Liver (tissue), 8 donors: ENCODE measurements at regions not wholly inside any gene's neighbourhood (a gene's known extent, or its start where the extent isn't known, plus 50 kb on each side); places are given as distances from the start of the nearest gene placed in this dataset.

Experiments
- DNase-seq: peaks from one replicate; pipeline ENCODE4 v3.0.0-alpha.2; 2017; ENCODE audit warnings: low spot score
- H3K27ac ChIP-seq, 2 donors: one replicate each; pipeline ENCODE4 v1.7.0; 2013; ENCODE audit warnings: inconsistent platforms in 2 of 2, low read length in 2 of 2, control low read depth in 1 of 2, low read depth in 1 of 2, mild to moderate bottlenecking in 1 of 2
- H3K27me3 ChIP-seq, 4 donors: one replicate each; pipeline versions ENCODE4 v1.6.1 to v1.7.0; 2013; ENCODE audit warnings: low read length in 3 of 4, inconsistent platforms in 1 of 4, mild to moderate bottlenecking in 1 of 4, moderate library complexity in 1 of 4; ENCODE audit not compliant: control insufficient read depth in 4 of 4, insufficient read depth in 4 of 4
- H3K36me3 ChIP-seq, 4 donors: one replicate each; pipeline versions ENCODE4 v1.6.1 to v1.7.0; 2013; ENCODE audit warnings: low read length in 3 of 4, mild to moderate bottlenecking in 3 of 4, low read depth in 1 of 4, moderate library complexity in 1 of 4; ENCODE audit not compliant: control insufficient read depth in 4 of 4, insufficient read depth in 3 of 4
- H3K4me1 ChIP-seq, 4 donors: one replicate each; pipeline versions ENCODE4 v1.6.1 to v1.7.0; 2013; ENCODE audit warnings: low read length in 3 of 4, mild to moderate bottlenecking in 3 of 4, moderate library complexity in 1 of 4; ENCODE audit not compliant: control insufficient read depth in 4 of 4, insufficient read depth in 4 of 4
- H3K4me3 ChIP-seq, 3 donors: one replicate each; pipeline versions ENCODE4 v1.6.1 to v1.7.0; 2013; ENCODE audit warnings: low read length in 3 of 3, control low read depth in 1 of 3, low read depth in 1 of 3, mild to moderate bottlenecking in 1 of 3
- H3K9ac ChIP-seq, 2 donors: one replicate each; pipeline ENCODE4 v1.7.0; 2013; ENCODE audit warnings: low read length in 2 of 2, mild to moderate bottlenecking in 2 of 2, moderate library complexity in 2 of 2, control low read depth in 1 of 2, low read depth in 1 of 2
- H3K9me3 ChIP-seq, 4 donors: one replicate each; pipeline versions ENCODE4 v1.6.1 to v1.7.0; 2013; ENCODE audit warnings: low read length in 3 of 4; ENCODE audit not compliant: control insufficient read depth in 4 of 4
- CTCF ChIP-seq: fragments of 150-350 bp; IDR thresholded peaks from 2 replicates; pipeline ENCODE4 v1.5.1; 2017; ENCODE audit warnings: improper control_type of control experiment, low read depth, low read length; ENCODE audit not compliant: missing input control
- EGR1 ChIP-seq, 2 donors: IDR thresholded peaks; 2 replicates each; pipeline ENCODE4 v1.6.1; 2016 to 2018; ENCODE audit warnings: antibody characterized with exemption in 2 of 2, low read depth in 2 of 2
- FOXA2 ChIP-seq: IDR thresholded peaks from 2 replicates; pipeline ENCODE4 v1.6.1; 2016; ENCODE audit warnings: antibody characterized with exemption
- GABPA ChIP-seq, 2 donors: IDR thresholded peaks in 1 of 2; conservative IDR thresholded peaks in 1 of 2; 2 replicates each; pipeline ENCODE4 v1.6.1; 2016; ENCODE audit warnings: antibody characterized with exemption in 2 of 2, mild to moderate bottlenecking in 1 of 2, moderate library complexity in 1 of 2
- HNF4A ChIP-seq, 2 donors: conservative IDR thresholded peaks; 2 replicates each; pipeline ENCODE4 v1.6.1; 2016; ENCODE audit warnings: antibody characterized with exemption in 2 of 2, mild to moderate bottlenecking in 2 of 2
- HNF4G ChIP-seq: IDR thresholded peaks from 2 replicates; pipeline ENCODE4 v1.6.1; 2016; ENCODE audit warnings: antibody characterized with exemption
- JUND ChIP-seq, 2 donors: IDR thresholded peaks; 2 replicates each; pipeline ENCODE4 v1.6.1; 2016; ENCODE audit warnings: antibody characterized with exemption in 2 of 2
- NR2F2 ChIP-seq: IDR thresholded peaks from 2 replicates; pipeline ENCODE4 v1.6.1; 2016; ENCODE audit warnings: antibody characterized with exemption
- RAD21 ChIP-seq, 2 donors: IDR thresholded peaks; 2 replicates each; pipeline ENCODE4 v1.6.1; 2016; ENCODE audit warnings: antibody characterized with exemption in 2 of 2, mild to moderate bottlenecking in 2 of 2
- REST ChIP-seq: IDR thresholded peaks from 2 replicates; pipeline ENCODE4 v1.6.1; 2016; ENCODE audit warnings: antibody characterized with exemption, mild to moderate bottlenecking
- RXRA ChIP-seq, 2 donors: IDR thresholded peaks; 2 replicates each; pipeline ENCODE4 v1.6.1; 2017 to 2018; ENCODE audit warnings: antibody characterized with exemption in 2 of 2, mild to moderate bottlenecking in 1 of 2
- SP1 ChIP-seq: IDR thresholded peaks from 2 replicates; pipeline ENCODE4 v1.6.1; 2018; ENCODE audit warnings: antibody characterized with exemption, mild to moderate bottlenecking
- TAF1 ChIP-seq: conservative IDR thresholded peaks from 2 replicates; pipeline ENCODE4 v1.6.1; 2016; ENCODE audit warnings: antibody characterized with exemption, mild to moderate bottlenecking
- YY1 ChIP-seq: IDR thresholded peaks from 2 replicates; pipeline ENCODE4 v1.6.1; 2016; ENCODE audit warnings: antibody characterized with exemption, mild to moderate bottlenecking
- ZBTB33 ChIP-seq: IDR thresholded peaks from 2 replicates; pipeline ENCODE4 v1.6.1; 2016; ENCODE audit warnings: antibody characterized with exemption
- WGBS: extraction: QIAGEN DNeasy Blood & Tissue Kit; methylation state at CpG from one replicate; pipeline ENCODE4 v1.1.7; 2013; 5-methylcytosine and 5-hydroxymethylcytosine counted together
- TF ChIP-seq, protein P1 (sequence below): IDR thresholded peaks from 2 replicates; pipeline ENCODE4 v1.6.1; 2016; ENCODE audit warnings: antibody characterized with exemption
- TF ChIP-seq, protein P2 (sequence below): IDR thresholded peaks from 2 replicates; pipeline ENCODE4 v1.6.1; 2016; ENCODE audit warnings: antibody characterized with exemption
- donor health status: healthy.
- donor health status: healthy.
- donor health status: healthy.
- donor health status: healthy.
- donor health status: healthy.

- no peak overlapping the region for H3K27ac ChIP-seq
- no peaks in the 10 kb centered on the region for H3K9me3 ChIP-seq
- H3K27me3 ChIP-seq, result no peaks in the 10 kb centered on the region
- no peak overlapping the region for H3K9ac ChIP-seq
- TF ChIP-seq, protein P1, sequence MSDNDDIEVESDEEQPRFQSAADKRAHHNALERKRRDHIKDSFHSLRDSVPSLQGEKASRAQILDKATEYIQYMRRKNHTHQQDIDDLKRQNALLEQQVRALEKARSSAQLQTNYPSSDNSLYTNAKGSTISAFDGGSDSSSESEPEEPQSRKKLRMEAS, result no peak
- no peak for TF ChIP-seq FOXA2
- TF ChIP-seq YY1, result no peak
- TF ChIP-seq, protein P2, sequence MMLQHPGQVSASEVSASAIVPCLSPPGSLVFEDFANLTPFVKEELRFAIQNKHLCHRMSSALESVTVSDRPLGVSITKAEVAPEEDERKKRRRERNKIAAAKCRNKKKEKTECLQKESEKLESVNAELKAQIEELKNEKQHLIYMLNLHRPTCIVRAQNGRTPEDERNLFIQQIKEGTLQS, result no peak
- TF ChIP-seq SP1, result no peak
- TF ChIP-seq RAD21 (IDR thresholded peaks at IDR 0.05), result no peak
- no peak for TF ChIP-seq HNF4A (conservative IDR thresholded peaks at IDR 0.05)
- TF ChIP-seq EGR1 (IDR thresholded peaks at IDR 0.05; ENCODE audit: low read depth in 2 of 2), result no peak
- no peak for TF ChIP-seq TAF1
- TF ChIP-seq JUND (IDR thresholded peaks at IDR 0.05), result no peak
- H3K4me1 ChIP-seq, result no peaks in the 10 kb centered on the region
- WGBS, result 87% methylated on average over 2 of the region's 2 CpGs
- DNase-seq, result no peak
- no peaks in the 10 kb centered on the region for H3K36me3 ChIP-seq
- no peak overlapping the region for H3K4me3 ChIP-seq
Measured at GRCh38 chr3:105101603-105102002, 265.1 kb upstream of the ALCAM start.

DNA sequence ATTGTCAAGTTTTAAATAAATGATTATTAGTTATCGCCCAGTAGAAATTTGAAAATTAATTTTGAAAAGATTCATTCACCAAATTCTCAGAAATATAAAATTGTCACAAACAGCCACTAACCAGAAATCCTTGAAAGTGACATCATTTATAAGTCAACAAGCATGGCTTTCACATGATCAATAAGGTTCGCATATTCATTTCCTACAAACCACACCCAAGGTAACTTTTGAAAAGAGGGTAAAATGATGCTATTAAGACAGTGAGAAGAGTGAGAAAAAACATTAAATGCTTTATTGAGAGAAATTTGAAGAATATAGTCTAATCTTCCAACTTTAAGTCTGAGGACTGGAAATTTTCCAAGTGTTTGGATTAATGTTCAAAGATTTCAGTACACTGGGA, 263.6 kb upstream of the ALCAM start:
- no peak for DNase-seq
- H3K36me3 ChIP-seq, result no peaks in the 10 kb centered on the region
- no peak for TF ChIP-seq FOXA2
- no peak for TF ChIP-seq NR2F2
- TF ChIP-seq HNF4G, result no peak
- TF ChIP-seq CTCF, result no peak
- TF ChIP-seq HNF4A (conservative IDR thresholded peaks at IDR 0.05), result no peak
- TF ChIP-seq REST, result no peak
- no peak for TF ChIP-seq EGR1 (IDR thresholded peaks at IDR 0.05; ENCODE audit: low read depth in 2 of 2)
- TF ChIP-seq TAF1, result no peak
- no peak for TF ChIP-seq ZBTB33
- TF ChIP-seq RAD21 (IDR thresholded peaks at IDR 0.05), result no peak
- TF ChIP-seq, protein P1, result no peak
- TF ChIP-seq JUND (IDR thresholded peaks at IDR 0.05), result no peak
- TF ChIP-seq RXRA (IDR thresholded peaks at IDR 0.05), result no peak
- TF ChIP-seq, protein P2, result no peak
- no peak for TF ChIP-seq GABPA (IDR thresholded peaks at IDR 0.05 in 1 of 2, conservative IDR thresholded peaks at IDR 0.05 in 1 of 2)
- no peak overlapping the region for H3K27ac ChIP-seq
- no peaks in the 10 kb centered on the region for H3K4me1 ChIP-seq
- 86% methylated on average over 2 of the region's 2 CpGs for WGBS
- H3K9ac ChIP-seq, result no peak overlapping the region
- H3K27me3 ChIP-seq, result no peaks in the 10 kb centered on the region
- H3K4me3 ChIP-seq, result no peak overlapping the region
- no peaks in the 10 kb centered on the region for H3K9me3 ChIP-seq
